ENCODE measurements at regions not wholly inside any gene's neighbourhood (a gene's known extent, or its start where the extent isn't known, plus 50 kb on each side); places are given as distances from the start of the nearest gene placed in this dataset.

DNA sequence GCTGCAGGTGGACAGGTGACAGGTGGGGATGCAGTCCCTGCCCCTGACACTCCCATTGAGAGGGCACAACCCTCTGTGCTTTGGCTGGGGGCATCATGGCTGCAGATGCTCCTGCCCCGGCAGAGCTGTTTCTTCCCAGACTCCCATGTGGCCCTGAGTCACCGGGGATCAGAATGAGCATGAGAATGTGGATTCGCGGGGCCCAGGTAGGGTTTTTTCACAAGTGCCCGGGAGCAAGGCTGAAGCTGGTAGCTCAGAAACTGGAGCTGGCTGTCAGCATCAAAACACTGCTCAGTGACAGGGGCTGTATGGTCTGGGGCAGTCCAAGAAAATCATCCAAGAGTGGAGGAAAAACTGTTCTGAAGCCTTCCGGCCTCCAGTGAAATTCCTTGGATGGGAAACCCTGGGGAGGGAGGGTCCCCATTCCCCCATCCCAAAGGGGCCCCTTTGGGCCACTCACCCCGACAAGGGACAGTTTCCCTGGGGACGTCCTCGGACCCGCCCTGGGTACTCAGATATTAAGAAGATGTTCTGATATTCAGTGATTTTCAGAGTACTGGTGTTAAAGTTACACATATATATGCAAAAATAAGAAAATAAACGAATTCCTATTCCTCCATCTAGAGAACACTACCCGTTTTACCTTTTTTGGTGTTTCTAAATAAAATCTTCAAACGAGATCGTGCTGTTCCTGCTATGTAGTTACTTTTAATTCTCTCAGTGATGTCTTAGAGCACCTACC is 120.1 kb upstream of the LPCAT1 start:
- no peak for DNase-seq
- H3K4me1 ChIP-seq, result peaks cover 0 to 22% (median 8%) of the 10 kb centered on the region in 4 donors
- 20 to 30% (median 27%) methylated on average over 14 of the region's 14 CpGs for WGBS, 5 donors
- TF ChIP-seq POLR2A (IDR thresholded peaks at IDR 0.05) (no peak), EP300 (IDR thresholded peaks at IDR 0.05) (no peak), POLR2AphosphoS5 (IDR thresholded peaks at IDR 0.05) (no peak)
- TF ChIP-seq, protein P1, sequence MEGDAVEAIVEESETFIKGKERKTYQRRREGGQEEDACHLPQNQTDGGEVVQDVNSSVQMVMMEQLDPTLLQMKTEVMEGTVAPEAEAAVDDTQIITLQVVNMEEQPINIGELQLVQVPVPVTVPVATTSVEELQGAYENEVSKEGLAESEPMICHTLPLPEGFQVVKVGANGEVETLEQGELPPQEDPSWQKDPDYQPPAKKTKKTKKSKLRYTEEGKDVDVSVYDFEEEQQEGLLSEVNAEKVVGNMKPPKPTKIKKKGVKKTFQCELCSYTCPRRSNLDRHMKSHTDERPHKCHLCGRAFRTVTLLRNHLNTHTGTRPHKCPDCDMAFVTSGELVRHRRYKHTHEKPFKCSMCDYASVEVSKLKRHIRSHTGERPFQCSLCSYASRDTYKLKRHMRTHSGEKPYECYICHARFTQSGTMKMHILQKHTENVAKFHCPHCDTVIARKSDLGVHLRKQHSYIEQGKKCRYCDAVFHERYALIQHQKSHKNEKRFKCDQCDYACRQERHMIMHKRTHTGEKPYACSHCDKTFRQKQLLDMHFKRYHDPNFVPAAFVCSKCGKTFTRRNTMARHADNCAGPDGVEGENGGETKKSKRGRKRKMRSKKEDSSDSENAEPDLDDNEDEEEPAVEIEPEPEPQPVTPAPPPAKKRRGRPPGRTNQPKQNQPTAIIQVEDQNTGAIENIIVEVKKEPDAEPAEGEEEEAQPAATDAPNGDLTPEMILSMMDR (IDR thresholded peaks at IDR 0.05), result no peak
- H3K4me3 ChIP-seq, result no peak overlapping the region
- intact Hi-C loops (cut with DNase I; ENCODE audit: low total_unique reads), result loop anchor here (5.0 kb wide), 1 partner anchor 477 kb away; no protein-coding TSS in a partner anchor
- no peak overlapping the region for H3K27ac ChIP-seq
- no peaks in the 10 kb centered on the region for H3K36me3 ChIP-seq
- H3K27me3 ChIP-seq, result peaks cover 8 to 47% (median 26%) of the 10 kb centered on the region in 3 donors
- H3K9me3 ChIP-seq, result no peaks in the 10 kb centered on the region

DNA sequence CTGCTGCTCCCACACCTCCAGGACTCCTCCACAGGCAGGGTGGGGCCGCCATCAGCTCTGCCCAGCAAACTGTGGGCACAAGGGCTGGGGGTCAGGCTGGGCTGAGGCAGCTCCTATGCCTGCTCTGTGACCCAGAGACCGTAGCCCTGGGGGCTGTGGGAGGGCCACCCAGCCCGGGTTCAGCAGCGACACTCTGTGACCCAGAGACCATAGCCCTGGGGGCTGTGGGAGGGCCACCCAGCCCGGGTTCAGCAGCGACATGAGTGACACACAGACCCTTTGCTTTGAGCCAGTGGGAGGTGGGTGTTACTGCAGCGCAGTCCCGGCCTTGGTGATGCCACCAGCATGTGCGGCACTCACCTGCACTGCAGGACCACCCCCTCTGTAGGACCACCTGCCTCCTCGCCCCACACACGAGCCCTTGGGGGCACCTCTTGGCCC is 118.9 kb upstream of the LPCAT1 start:
- Histone ChIP-seq H3K36me3 (no peaks in the 10 kb centered on the region), H3K27me3 (peaks cover 8 to 36% (median 26%) of the 10 kb centered on the region in 3 donors), H3K27ac (no peak overlapping the region), H3K9me3 (no peaks in the 10 kb centered on the region), H3K4me1 (peaks cover 0 to 22% (median 8%) of the 10 kb centered on the region in 4 donors), H3K4me3 (no peak overlapping the region)
- 52 to 87% (median 81%) methylated on average over 7 to 11 of the region's 11 CpGs for WGBS, 5 donors
- no peak for DNase-seq
- intact Hi-C loops (cut with DNase I; ENCODE audit: low total_unique reads), result loop anchor here (5.0 kb wide), 1 partner anchor 475 kb away; no protein-coding TSS in a partner anchor
- no peak for TF ChIP-seq POLR2AphosphoS5 (IDR thresholded peaks at IDR 0.05)
- TF ChIP-seq, protein P1 (IDR thresholded peaks at IDR 0.05), result no peak
- TF ChIP-seq EP300 (IDR thresholded peaks at IDR 0.05), result no peak
- no peak for TF ChIP-seq POLR2A (IDR thresholded peaks at IDR 0.05)

DNA sequence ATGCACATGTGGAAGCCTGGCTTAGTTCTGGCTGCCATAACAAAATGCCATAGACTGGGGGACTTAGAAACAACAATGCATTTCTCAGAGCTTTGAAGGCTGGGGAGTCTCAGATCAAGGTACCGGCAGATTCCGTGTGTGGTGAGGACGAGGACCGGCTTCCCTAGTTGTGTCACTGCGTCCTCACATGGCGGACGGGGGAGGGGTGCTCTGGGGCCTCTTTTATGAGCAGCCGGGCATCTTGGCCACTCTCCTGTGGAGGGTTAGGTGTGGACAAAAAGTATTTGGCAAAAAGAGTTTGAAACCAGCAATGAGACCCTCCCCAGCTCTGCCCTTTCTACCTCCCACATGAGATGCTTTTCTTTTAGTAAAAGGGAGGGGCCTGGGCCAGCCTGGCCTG is 118.5 kb upstream of the LPCAT1 start:
- 75 to 83% (median 79%) methylated on average over 8 of the region's 8 CpGs for WGBS, 5 donors

DNA sequence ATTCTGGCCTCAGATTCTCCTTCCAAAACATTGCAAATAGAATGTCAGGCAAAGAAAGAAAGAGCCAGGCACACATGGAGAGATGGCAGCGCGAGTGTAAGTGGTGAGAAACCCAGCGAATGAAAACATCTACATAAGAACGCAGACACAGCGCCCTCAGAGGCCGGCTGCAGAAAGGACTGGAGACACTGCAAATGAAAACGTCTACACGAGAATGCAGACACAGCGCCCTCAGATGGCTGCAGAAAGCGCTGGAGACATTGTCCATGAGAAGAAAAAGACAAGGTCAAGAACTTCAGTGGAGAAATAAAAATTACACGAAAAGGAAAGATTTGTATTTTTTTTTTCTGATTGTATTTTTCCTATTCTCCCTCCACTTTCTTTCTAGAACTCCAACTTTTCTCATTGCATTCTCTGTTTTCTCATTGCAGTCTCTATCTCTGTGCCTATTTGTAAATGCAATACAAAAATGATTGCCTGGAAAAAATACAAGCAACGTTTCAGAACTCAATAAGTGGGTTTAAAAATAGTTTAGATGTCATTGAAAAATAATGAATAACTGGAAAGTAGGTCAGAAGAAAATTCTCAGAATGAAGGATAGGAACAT is 117.9 kb upstream of the LPCAT1 start:
- TF ChIP-seq, protein P1 (IDR thresholded peaks at IDR 0.05), result peak in 5 of 7 experiments; percentile 74 to 85 (median 82)
- TF ChIP-seq POLR2AphosphoS5 (IDR thresholded peaks at IDR 0.05), result peak in 1 of 3 donors; percentile 47
- TF ChIP-seq POLR2A (IDR thresholded peaks at IDR 0.05), result no peak
- TF ChIP-seq EP300 (IDR thresholded peaks at IDR 0.05), result no peak
- Histone ChIP-seq H3K27ac (no peak overlapping the region), H3K27me3 (peaks cover 8 to 32% (median 26%) of the 10 kb centered on the region in 3 donors), H3K9me3 (no peaks in the 10 kb centered on the region), H3K4me3 (no peak overlapping the region), H3K4me1 (peaks cover 0 to 22% (median 8%) of the 10 kb centered on the region in 4 donors), H3K36me3 (no peaks in the 10 kb centered on the region)
- DNase-seq, result peak; percentile 86 to 96
- WGBS, 5 donors, result 2 to 5% (median 4%) methylated on average over 12 of the region's 12 CpGs
- intact Hi-C loops (cut with DNase I; ENCODE audit: low total_unique reads), result loop anchor here (5.0 kb wide), 1 partner anchor 474 kb away; no protein-coding TSS in a partner anchor

More for the DNA sequence above, 118.5 kb upstream of the LPCAT1 start:
- Histone ChIP-seq H3K27ac (no peak overlapping the region), H3K36me3 (no peaks in the 10 kb centered on the region), H3K4me3 (no peak overlapping the region), H3K27me3 (peaks cover 8 to 32% (median 26%) of the 10 kb centered on the region in 3 donors), H3K4me1 (peaks cover 0 to 22% (median 8%) of the 10 kb centered on the region in 4 donors), H3K9me3 (no peaks in the 10 kb centered on the region)
- TF ChIP-seq POLR2AphosphoS5 (IDR thresholded peaks at IDR 0.05) (no peak), EP300 (IDR thresholded peaks at IDR 0.05) (no peak), POLR2A (IDR thresholded peaks at IDR 0.05) (no peak)
- TF ChIP-seq, protein P1 (IDR thresholded peaks at IDR 0.05), result no peak
- DNase-seq, result no peak
- intact Hi-C loops (cut with DNase I; ENCODE audit: low total_unique reads), result loop anchor here (5.0 kb wide), 1 partner anchor 475 kb away; no protein-coding TSS in a partner anchor
